Lung (tissue), 11 donors: ENCODE measurements at regions not wholly inside any gene's neighbourhood (a gene's known extent, or its start where the extent isn't known, plus 50 kb on each side); places are given as distances from the start of the nearest gene placed in this dataset.
A peak's percentile ranks its signal among the peaks of the same experiment; 100 is the strongest.

ENCODE experiments used
- ATAC-seq: fragments of 200-7000 bp; cut with Tn5 transposase; one replicate; pipeline ENCODE4 v1.9.1; 2020; ENCODE audit warnings: moderate number of reproducible peaks; ENCODE audit not compliant: insufficient read depth, low FRiP score
- DNase-seq, 3 donors: peaks; one replicate each; pipeline ENCODE4 v3.0.0-alpha.2; 2013 to 2017
- H3K27ac ChIP-seq, 2 donors: one replicate each; pipeline ENCODE4 v1.5.1; 2013; ENCODE audit warnings: mild to moderate bottlenecking in 2 of 2, moderate library complexity in 2 of 2, control low read depth in 1 of 2, inconsistent platforms in 1 of 2, low read depth in 1 of 2, low read length in 1 of 2
- H3K27me3 ChIP-seq, 3 donors: one replicate each; pipeline ENCODE4 v1.5.1; 2013; ENCODE audit warnings: low read length in 2 of 3; ENCODE audit not compliant: control insufficient read depth in 3 of 3, insufficient read depth in 3 of 3
- H3K36me3 ChIP-seq, 4 donors: one replicate each; pipeline ENCODE4 v1.5.1; 2013; ENCODE audit warnings: low read length in 4 of 4, mild to moderate bottlenecking in 1 of 4, moderate library complexity in 1 of 4; ENCODE audit not compliant: control insufficient read depth in 4 of 4, insufficient read depth in 4 of 4
- H3K4me1 ChIP-seq, 5 donors: one replicate each; pipeline ENCODE4 v1.5.1; 2013; ENCODE audit warnings: low read length in 5 of 5, mild to moderate bottlenecking in 2 of 5, moderate library complexity in 1 of 5; ENCODE audit not compliant: control insufficient read depth in 5 of 5, insufficient read depth in 5 of 5
- H3K4me3 ChIP-seq: one replicate; pipeline ENCODE4 v1.5.1; 2013; ENCODE audit warnings: mild to moderate bottlenecking, control low read depth, moderate library complexity
- H3K9ac ChIP-seq, 2 donors: one replicate each; pipeline ENCODE4 v1.5.1; 2013; ENCODE audit warnings: low read length in 2 of 2, control low read depth in 1 of 2; ENCODE audit not compliant: insufficient read depth in 1 of 2
- H3K9me3 ChIP-seq, 4 donors: one replicate each; pipeline ENCODE4 v1.5.1; 2013; ENCODE audit warnings: low read length in 3 of 4, mild to moderate bottlenecking in 1 of 4, moderate library complexity in 1 of 4; ENCODE audit not compliant: control insufficient read depth in 4 of 4, insufficient read depth in 3 of 4
- CTCF ChIP-seq: IDR thresholded peaks from 2 replicates; pipeline ENCODE4 v1.5.1; 2012; ENCODE audit warnings: mild to moderate bottlenecking; ENCODE audit errors: control extremely low read depth, extremely low read depth
- WGBS, 2 donors: extraction: QIAGEN DNeasy Blood & Tissue Kit; methylation state at CpG; one replicate each; pipeline ENCODE4 v1.1.7; 2013; 5-methylcytosine and 5-hydroxymethylcytosine counted together
- donor health status: control.
- donor health status: control.
- donor health status: Bipolar disorder and iron deficiency.
- donor health status: healthy.
- donor health status: DM: yes; HTN: yes; CAD: no.

- Histone ChIP-seq H3K27ac (no peak overlapping the region), H3K4me1 (peaks cover 0 to 5% (median 0%) of the 10 kb centered on the region in 5 donors), H3K9me3 (no peaks in the 10 kb centered on the region), H3K27me3 (no peaks in the 10 kb centered on the region), H3K36me3 (no peaks in the 10 kb centered on the region), H3K9ac (no peak overlapping the region), H3K4me3 (no peak overlapping the region)
- DNase-seq = peak in 1 of 3 donors; percentile 29
- TF ChIP-seq CTCF = no peak
- WGBS, 2 donors = 21 to 33% methylated on average over 6 of the region's 6 CpGs
- no peak for ATAC-seq
Observed at GRCh38 chr2:172208791-172209325, 106.2 kb upstream of the DLX2 start.

DNA sequence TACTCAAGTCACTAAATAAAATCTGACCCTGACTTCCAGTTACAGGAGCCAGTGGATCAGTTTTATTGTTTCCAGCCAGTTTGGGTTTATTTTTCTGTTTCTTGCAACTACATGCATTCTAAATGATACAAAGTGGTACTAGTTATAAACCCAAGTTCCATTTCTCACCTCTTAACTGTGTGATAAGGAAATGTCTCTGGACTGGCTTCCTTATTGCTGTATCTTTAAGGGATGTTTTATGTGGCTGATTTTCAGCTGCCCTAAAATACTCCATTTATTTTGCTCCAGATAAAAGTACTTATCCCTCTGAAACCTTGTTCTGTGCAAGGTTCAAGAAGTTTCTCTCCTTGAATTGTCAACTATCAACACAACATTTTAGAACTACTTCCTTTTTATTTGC, 107.9 kb upstream of the DLX2 start:
- no peak for DNase-seq
- Histone ChIP-seq H3K36me3 (no peaks in the 10 kb centered on the region), H3K27me3 (no peaks in the 10 kb centered on the region), H3K4me3 (no peak overlapping the region), H3K9me3 (no peaks in the 10 kb centered on the region), H3K9ac (no peak overlapping the region), H3K27ac (no peak overlapping the region), H3K4me1 (peaks cover 0 to 5% (median 0%) of the 10 kb centered on the region in 5 donors)
- no peak for TF ChIP-seq CTCF
- ATAC-seq = no peak

DNA sequence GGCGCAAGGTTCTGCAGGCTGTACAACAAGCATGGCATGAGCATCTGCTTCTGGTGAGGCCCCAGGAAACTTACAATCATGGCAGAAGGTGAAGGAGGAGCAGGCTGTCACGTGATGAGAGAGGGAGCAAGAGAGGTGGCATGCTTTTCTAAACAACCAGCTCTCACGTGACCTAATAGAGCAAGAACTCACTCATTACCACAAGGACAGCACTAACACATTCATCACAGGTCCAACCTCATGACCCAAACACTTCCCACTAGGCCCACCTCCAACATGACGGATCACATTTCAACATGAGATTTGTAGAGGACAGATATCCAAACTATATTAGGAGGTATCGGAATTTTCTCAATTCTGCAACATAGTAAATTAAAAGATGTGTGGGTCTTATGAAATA, 108.8 kb upstream of the DLX2 start:
- ATAC-seq (no peak), DNase-seq (no peak)
- Histone ChIP-seq H3K36me3 (no peaks in the 10 kb centered on the region), H3K9ac (no peak overlapping the region), H3K27me3 (no peaks in the 10 kb centered on the region), H3K4me3 (no peak overlapping the region), H3K27ac (no peak overlapping the region), H3K9me3 (no peaks in the 10 kb centered on the region), H3K4me1 (peaks cover 0 to 5% (median 0%) of the 10 kb centered on the region in 5 donors)
- TF ChIP-seq CTCF = no peak
- WGBS, 2 donors = 48 to 64% methylated on average over 5 of the region's 5 CpGs
